ENCODE measurements at regions not wholly inside any gene's neighbourhood (a gene's known extent, or its start where the extent isn't known, plus 50 kb on each side); places are given as distances from the start of the nearest gene placed in this dataset.
A peak's percentile ranks its signal among the peaks of the same experiment; 100 is the strongest.
"Not testable (repeated sequence)": the region's sequence is repeated elsewhere in the genome, so short reads cannot be mapped to it uniquely, and the experiment has no call there.

GRCh38 chr14:37858733-37859132 is 263.3 kb downstream of the TTC6 start:
- Mint-ChIP-seq H3K27ac (no peak overlapping the region), H3K4me3 (no peak overlapping the region), H3K4me1 (no peaks in the 10 kb centered on the region), H3K36me3 (ENCODE audit: low read depth) (no peaks in the 10 kb centered on the region), H3K27me3 (no peaks in the 10 kb centered on the region), H3K9me3 (no peaks in the 10 kb centered on the region)
- intact Hi-C loops (cut with micrococcal nuclease) = no loop called here
- DNase-seq = no peak

GRCh38 chr14:37859177-37859576 is 263.7 kb downstream of the TTC6 start:
- Mint-ChIP-seq H3K4me3 (no peak overlapping the region), H3K9me3 (no peaks in the 10 kb centered on the region), H3K4me1 (no peaks in the 10 kb centered on the region), H3K27me3 (no peaks in the 10 kb centered on the region), H3K27ac (no peak overlapping the region), H3K36me3 (ENCODE audit: low read depth) (no peaks in the 10 kb centered on the region)
- DNase-seq = no peak
- intact Hi-C loops (cut with micrococcal nuclease) = no loop called here

- Mint-ChIP-seq H3K27ac (no peak overlapping the region), H3K4me3 (no peak overlapping the region), H3K27me3 (no peaks in the 10 kb centered on the region), H3K4me1 (no peaks in the 10 kb centered on the region), H3K9me3 (no peaks in the 10 kb centered on the region), H3K36me3 (ENCODE audit: low read depth) (no peaks in the 10 kb centered on the region)
- DNase-seq = no peak
- intact Hi-C loops (cut with micrococcal nuclease) = no loop called here
These were observed 266.8 kb downstream of the TTC6 start for GRCh38 chr14:37862263-37862662.

- Mint-ChIP-seq H3K36me3 (ENCODE audit: low read depth) (no peaks in the 10 kb centered on the region), H3K9me3 (no peaks in the 10 kb centered on the region), H3K4me3 (no peak overlapping the region), H3K27me3 (no peaks in the 10 kb centered on the region), H3K4me1 (no peaks in the 10 kb centered on the region), H3K27ac (no peak overlapping the region)
- DNase-seq = no peak
- intact Hi-C loops (cut with micrococcal nuclease) = no loop called here
These were observed 268.7 kb downstream of the TTC6 start for GRCh38 chr14:37864128-37864527.

GRCh38 chr14:37864861-37865718 is 269.7 kb downstream of the TTC6 start:
- H3K9me3 Mint-ChIP-seq = no peaks in the 10 kb centered on the region
- no peak overlapping the region for H3K4me3 Mint-ChIP-seq
- no peaks in the 10 kb centered on the region for H3K27me3 Mint-ChIP-seq
- intact Hi-C loops (cut with micrococcal nuclease) = no loop called here
- no peak overlapping the region for H3K27ac Mint-ChIP-seq
- no peaks in the 10 kb centered on the region for H3K4me1 Mint-ChIP-seq
- DNase-seq = no peak
- no peaks in the 10 kb centered on the region for H3K36me3 Mint-ChIP-seq (ENCODE audit: low read depth)

GRCh38 chr14:37865719-37866549 is 270.5 kb downstream of the TTC6 start:
- Mint-ChIP-seq H3K4me3 (no peak overlapping the region), H3K27me3 (no peaks in the 10 kb centered on the region), H3K4me1 (no peaks in the 10 kb centered on the region), H3K9me3 (no peaks in the 10 kb centered on the region), H3K27ac (no peak overlapping the region), H3K36me3 (ENCODE audit: low read depth) (no peaks in the 10 kb centered on the region)
- no peak for DNase-seq
- intact Hi-C loops (cut with micrococcal nuclease) = no loop called here

- Mint-ChIP-seq H3K4me1 (peaks cover 2% of the 10 kb centered on the region), H3K4me3 (no peak overlapping the region), H3K9me3 (no peaks in the 10 kb centered on the region), H3K27ac (no peak overlapping the region), H3K27me3 (no peaks in the 10 kb centered on the region), H3K36me3 (ENCODE audit: low read depth) (no peaks in the 10 kb centered on the region)
- intact Hi-C loops (cut with micrococcal nuclease) = no loop called here
- no peak for DNase-seq
These were observed 274.2 kb downstream of the TTC6 start for GRCh38 chr14:37869633-37870032.

- DNase-seq = no peak
- H3K27ac Mint-ChIP-seq = no peak overlapping the region
- no peaks in the 10 kb centered on the region for H3K36me3 Mint-ChIP-seq (ENCODE audit: low read depth)
- peaks cover 7% of the 10 kb centered on the region for H3K4me1 Mint-ChIP-seq
- intact Hi-C loops (cut with micrococcal nuclease) = no loop called here
- H3K9me3 Mint-ChIP-seq = no peaks in the 10 kb centered on the region
- no peak overlapping the region for H3K4me3 Mint-ChIP-seq
- no peaks in the 10 kb centered on the region for H3K27me3 Mint-ChIP-seq
These were observed 274.7 kb downstream of the TTC6 start for GRCh38 chr14:37870170-37870569.

GRCh38 chr14:37870632-37871346 is 275.4 kb downstream of the TTC6 start:
- no peak overlapping the region for H3K27ac Mint-ChIP-seq
- H3K27me3 Mint-ChIP-seq = no peaks in the 10 kb centered on the region
- no peaks in the 10 kb centered on the region for H3K36me3 Mint-ChIP-seq (ENCODE audit: low read depth)
- H3K9me3 Mint-ChIP-seq = no peaks in the 10 kb centered on the region
- no peak overlapping the region for H3K4me3 Mint-ChIP-seq
- DNase-seq = no peak
- peaks cover 7% of the 10 kb centered on the region for H3K4me1 Mint-ChIP-seq
- intact Hi-C loops (cut with micrococcal nuclease) = no loop called here

GRCh38 chr14:37874065-37874428 is 278.6 kb downstream of the TTC6 start:
- not testable (repeated sequence) for H3K9me3 Mint-ChIP-seq; H3K36me3 Mint-ChIP-seq (ENCODE audit: low read depth); H3K27me3 Mint-ChIP-seq; DNase-seq; H3K27ac Mint-ChIP-seq; H3K4me1 Mint-ChIP-seq; H3K4me3 Mint-ChIP-seq
- intact Hi-C loops (cut with micrococcal nuclease) = loop anchor here (1.0 kb wide), 1 partner anchor 628 kb away; no protein-coding TSS in a partner anchor

- H3K36me3 Mint-ChIP-seq (ENCODE audit: low read depth) = no peaks in the 10 kb centered on the region
- intact Hi-C loops (cut with micrococcal nuclease) = loop anchor here (1.0 kb wide), 1 partner anchor 628 kb away; no protein-coding TSS in a partner anchor
- no peak overlapping the region for H3K27ac Mint-ChIP-seq
- H3K9me3 Mint-ChIP-seq = no peaks in the 10 kb centered on the region
- no peaks in the 10 kb centered on the region for H3K27me3 Mint-ChIP-seq
- peaks cover 7% of the 10 kb centered on the region for H3K4me1 Mint-ChIP-seq
- peak; percentile 95 for DNase-seq
- H3K4me3 Mint-ChIP-seq = no peak overlapping the region
These were observed 279.1 kb downstream of the TTC6 start for GRCh38 chr14:37874429-37875109.

GRCh38 chr14:37888234-37888633 is 292.8 kb downstream of the TTC6 start:
- H3K9me3 Mint-ChIP-seq = no peaks in the 10 kb centered on the region
- intact Hi-C loops (cut with micrococcal nuclease) = no loop called here
- no peaks in the 10 kb centered on the region for H3K27me3 Mint-ChIP-seq
- H3K4me3 Mint-ChIP-seq = no peak overlapping the region
- no peak for DNase-seq
- H3K36me3 Mint-ChIP-seq (ENCODE audit: low read depth) = no peaks in the 10 kb centered on the region
- no peaks in the 10 kb centered on the region for H3K4me1 Mint-ChIP-seq
- no peak overlapping the region for H3K27ac Mint-ChIP-seq

GRCh38 chr14:37889087-37889486 is 293.7 kb downstream of the TTC6 start:
- intact Hi-C loops (cut with micrococcal nuclease) = no loop called here

More at GRCh38 chr14:37889087-37889486, 293.7 kb downstream of the TTC6 start:
- no peaks in the 10 kb centered on the region for H3K9me3 Mint-ChIP-seq
- H3K27ac Mint-ChIP-seq = no peak overlapping the region
- no peaks in the 10 kb centered on the region for H3K36me3 Mint-ChIP-seq (ENCODE audit: low read depth)
- no peaks in the 10 kb centered on the region for H3K4me1 Mint-ChIP-seq
- DNase-seq = no peak
- no peak overlapping the region for H3K4me3 Mint-ChIP-seq
- no peaks in the 10 kb centered on the region for H3K27me3 Mint-ChIP-seq

Measured in activated CD4-positive, alpha-beta T cell treated with anti-CD3 and anti-CD28 coated beads, Interleukin-2, amount 10 ng/mL, durations not matched to agents 24 days and 14 days (primary cell).